Heart right ventricle (tissue), 16 donors: ENCODE measurements at regions not wholly inside any gene's neighbourhood (a gene's known extent, or its start where the extent isn't known, plus 50 kb on each side); places are given as distances from the start of the nearest gene placed in this dataset.
A peak's percentile ranks its signal among the peaks of the same experiment; 100 is the strongest.

Experiments
- ATAC-seq, 8 donors: fragments of 200-7000 bp; cut with Tn5 transposase; one replicate each; pipeline ENCODE4 v1.9.1; 2020; ENCODE audit warnings: mild to moderate bottlenecking in 8 of 8, moderate library complexity in 8 of 8, moderate number of reproducible peaks in 1 of 8
- DNase-seq, 2 donors: peaks; one replicate each; pipeline ENCODE4 v3.0.0-alpha.2; 2020
- H3K27ac ChIP-seq, 10 donors: fragments of 200-600 bp; sonication (generic) in 2 of 10; one replicate each; pipeline versions ENCODE4 v1.5.0 to v1.8.0; 2020 to 2022; ENCODE audit warnings: mild to moderate bottlenecking in 3 of 10
- H3K27me3 ChIP-seq, 7 donors: fragments of 200-600 bp; one replicate each; pipeline ENCODE4 v1.8.0; 2021 to 2022; ENCODE audit warnings: mild to moderate bottlenecking in 2 of 7
- H3K36me3 ChIP-seq, 9 donors: fragments of 200-600 bp; sonication (generic) in 1 of 9; one replicate each; pipeline versions ENCODE4 v1.5.0 to v1.8.0; 2020 to 2022; ENCODE audit warnings: mild to moderate bottlenecking in 2 of 9
- H3K4me1 ChIP-seq, 9 donors: fragments of 200-600 bp; sonication (generic) in 1 of 9; one replicate each; pipeline versions ENCODE4 v1.5.0 to v1.8.0; 2020 to 2022; ENCODE audit warnings: mild to moderate bottlenecking in 4 of 9
- H3K4me3 ChIP-seq, 10 donors: fragments of 200-600 bp; sonication (generic) in 2 of 10; one replicate each; pipeline versions ENCODE4 v1.5.0 to v1.8.0; 2020 to 2022; ENCODE audit warnings: mild to moderate bottlenecking in 7 of 10, moderate library complexity in 2 of 10
- H3K9me3 ChIP-seq, 11 donors: fragments of 200-600 bp in 10 of 11; sonication (generic) in 2 of 11; one replicate each; pipeline versions ENCODE4 v1.5.0 to v1.8.0; 2013 to 2022; ENCODE audit warnings: mild to moderate bottlenecking in 2 of 11, control low read depth in 1 of 11, moderate library complexity in 1 of 11
- WGBS, 2 donors: extraction: QIAGEN DNeasy Blood & Tissue Kit; methylation state at CpG; one replicate each; pipeline ENCODE4 v1.1.7; 2013; ENCODE audit warnings: inconsistent platforms in 1 of 2; 5-methylcytosine and 5-hydroxymethylcytosine counted together
- intact Hi-C, 10 donors: fragments of 100-400 bp; cut with DNase I; formaldehyde crosslinking; loops; one replicate each; pipeline versions ENCODE4 v1.11.1 to v1.14.2; 2022
- TF ChIP-seq, protein P1 (sequence below), 9 donors: fragments of 200-600 bp; sonication (generic) in 2 of 9; IDR thresholded peaks; one replicate each; pipeline versions ENCODE4 v1.5.0 to v1.8.0; 2021 to 2022; ENCODE audit warnings: antibody characterized with exemption in 9 of 9, mild to moderate bottlenecking in 5 of 9, moderate library complexity in 1 of 9
- donor health status: Arrhythmogenic right ventricular cardiomyopathy.
- donor health status: ischemic (EF 13 %, LVEDD 7.1; RV severe dilation, severe dysfunction).
- donor health status: healthy with polysubstance abuse.
- donor health status: DM: no; HTN: yes; CAD: no.
- donor health status: DM: no; HTN: no; CAD: no.
- donor health status: ischemic (EF 25% LVEDD 6.9; RV normal size, moderate dysfunction).
- donor health status: ischemic (EF 25% LVEDD 5.7; RV mildly dilated, moderate dysfunction).
- donor health status: healthy.
- donor health status: DM: yes; HTN: yes; CAD: no.
- donor health status: Ischemic cardiomyopathy.
- donor health status: ischemic (EF 35%, LVEDD 5.7; RV mildly dilated, moderate dysfunction).
- donor health status: nonischemic (EF 11% LVEDD 7.7; RV severe dilation, severe dysfunction).
- donor health status: DM: yes; HTN: yes; CAD: no.
- donor health status: PGD.
- donor health status: ischemic (EF 29% LVEDD 5.4; RV normal size, mild dysfunction).
- donor health status: nonischemic (EF 23%, LVEDD 6.1; RV moderate dilation, normal function).

DNA sequence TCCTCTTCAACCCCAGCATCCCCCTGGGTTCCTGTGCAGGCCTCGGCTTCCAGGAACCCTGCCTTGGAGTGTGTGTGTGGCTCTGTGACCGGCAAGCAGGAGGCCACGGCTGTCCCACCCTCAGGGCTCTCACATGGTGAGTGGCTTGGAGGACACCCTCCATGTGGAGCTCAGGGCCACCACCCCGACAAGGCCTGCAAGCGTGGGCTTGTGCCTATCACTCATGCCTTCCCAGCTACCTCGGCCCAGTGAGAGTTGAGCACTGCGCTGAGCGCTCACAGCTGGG lies 76.7 kb downstream of the DACT2 start:
- Histone ChIP-seq H3K4me1 (peaks cover 0 to 15% (median 7%) of the 10 kb centered on the region in 9 donors), H3K9me3 (no peaks in the 10 kb centered on the region), H3K27me3 (peaks cover 0 to 23% (median 0%) of the 10 kb centered on the region in 7 donors), H3K36me3 (no peaks in the 10 kb centered on the region), H3K27ac (no peak overlapping the region), H3K4me3 (no peak overlapping the region)
- WGBS, 2 donors = 91 to 96% methylated on average over 8 of the region's 8 CpGs
- ATAC-seq (no peak), DNase-seq (no peak)
- intact Hi-C loops = no loop called here
- TF ChIP-seq, protein P1, sequence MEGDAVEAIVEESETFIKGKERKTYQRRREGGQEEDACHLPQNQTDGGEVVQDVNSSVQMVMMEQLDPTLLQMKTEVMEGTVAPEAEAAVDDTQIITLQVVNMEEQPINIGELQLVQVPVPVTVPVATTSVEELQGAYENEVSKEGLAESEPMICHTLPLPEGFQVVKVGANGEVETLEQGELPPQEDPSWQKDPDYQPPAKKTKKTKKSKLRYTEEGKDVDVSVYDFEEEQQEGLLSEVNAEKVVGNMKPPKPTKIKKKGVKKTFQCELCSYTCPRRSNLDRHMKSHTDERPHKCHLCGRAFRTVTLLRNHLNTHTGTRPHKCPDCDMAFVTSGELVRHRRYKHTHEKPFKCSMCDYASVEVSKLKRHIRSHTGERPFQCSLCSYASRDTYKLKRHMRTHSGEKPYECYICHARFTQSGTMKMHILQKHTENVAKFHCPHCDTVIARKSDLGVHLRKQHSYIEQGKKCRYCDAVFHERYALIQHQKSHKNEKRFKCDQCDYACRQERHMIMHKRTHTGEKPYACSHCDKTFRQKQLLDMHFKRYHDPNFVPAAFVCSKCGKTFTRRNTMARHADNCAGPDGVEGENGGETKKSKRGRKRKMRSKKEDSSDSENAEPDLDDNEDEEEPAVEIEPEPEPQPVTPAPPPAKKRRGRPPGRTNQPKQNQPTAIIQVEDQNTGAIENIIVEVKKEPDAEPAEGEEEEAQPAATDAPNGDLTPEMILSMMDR (IDR thresholded peaks at IDR 0.05) = no peak

DNA sequence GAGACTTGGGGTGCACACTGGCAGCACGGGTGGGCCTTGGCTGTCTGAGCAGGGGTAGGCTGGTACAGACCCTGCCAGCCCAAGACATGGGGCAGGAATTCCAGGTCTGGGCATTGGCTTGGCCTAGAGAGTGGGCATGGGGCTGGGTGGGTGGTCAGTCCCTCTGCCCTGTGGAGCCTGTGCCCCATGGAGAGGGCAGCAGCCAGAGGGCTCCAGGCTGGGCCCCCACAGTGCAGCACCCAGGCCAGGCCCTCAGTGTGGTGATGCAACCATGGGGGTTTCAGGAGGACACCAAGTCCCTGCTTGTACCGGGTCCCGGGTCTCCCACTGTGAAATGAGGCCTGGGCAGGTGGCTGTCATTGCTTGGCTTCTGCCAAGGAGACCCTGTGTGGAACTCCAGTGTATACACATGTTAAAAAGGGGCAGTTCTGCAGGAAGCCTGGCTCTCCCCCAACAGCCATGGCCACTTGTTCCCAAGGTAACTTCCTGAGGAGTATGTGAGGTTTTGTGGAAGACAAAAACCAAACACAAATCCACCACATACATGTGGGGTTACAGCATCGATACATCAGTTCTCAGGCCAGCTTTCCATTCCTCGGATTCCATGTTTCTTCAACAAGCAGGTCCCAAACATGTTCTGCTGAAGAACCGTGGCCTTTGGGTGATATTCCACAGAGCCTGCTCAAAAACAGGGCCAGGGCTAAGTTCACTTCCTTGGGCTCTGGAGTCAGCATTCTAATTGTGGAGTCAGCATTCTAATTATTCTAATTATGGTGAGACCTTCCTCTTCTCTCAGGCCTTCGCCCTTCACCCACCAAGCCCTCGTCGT lies 77.3 kb downstream of the DACT2 start:
- Histone ChIP-seq H3K4me3 (no peak overlapping the region), H3K27ac (no peak overlapping the region), H3K36me3 (no peaks in the 10 kb centered on the region), H3K27me3 (peaks cover 0 to 20% (median 0%) of the 10 kb centered on the region in 7 donors), H3K4me1 (peaks cover 0 to 15% (median 7%) of the 10 kb centered on the region in 9 donors), H3K9me3 (no peaks in the 10 kb centered on the region)
- WGBS, 2 donors = 91% methylated on average over 9 of the region's 9 CpGs
- DNase-seq (no peak), ATAC-seq (peak in 1 of 8 donors; percentile 53)
- TF ChIP-seq, protein P1 (IDR thresholded peaks at IDR 0.05) = no peak
- intact Hi-C loops = no loop called here

DNA sequence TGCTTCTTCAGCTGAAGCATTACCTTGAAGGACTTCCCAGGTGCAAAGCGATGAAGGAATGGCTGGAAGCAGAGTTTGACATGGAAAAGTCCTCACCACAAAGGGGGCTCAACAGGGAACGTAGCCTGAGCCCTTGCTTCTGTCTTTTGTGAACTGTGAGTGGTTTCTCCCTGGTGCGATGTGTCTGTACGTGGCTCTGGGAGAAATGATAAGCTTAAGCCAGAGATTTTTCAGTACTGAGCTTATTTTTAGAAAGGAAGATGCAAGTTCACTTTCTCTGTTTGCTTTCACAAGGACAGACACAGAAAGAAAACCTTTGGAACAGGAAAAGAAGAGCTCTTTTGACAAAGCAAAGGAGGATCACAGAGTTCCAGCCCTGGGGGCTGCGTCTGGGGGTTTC lies 79.4 kb downstream of the DACT2 start:
- peak in 2 of 8 donors; percentile 14 to 19 for ATAC-seq

DNA sequence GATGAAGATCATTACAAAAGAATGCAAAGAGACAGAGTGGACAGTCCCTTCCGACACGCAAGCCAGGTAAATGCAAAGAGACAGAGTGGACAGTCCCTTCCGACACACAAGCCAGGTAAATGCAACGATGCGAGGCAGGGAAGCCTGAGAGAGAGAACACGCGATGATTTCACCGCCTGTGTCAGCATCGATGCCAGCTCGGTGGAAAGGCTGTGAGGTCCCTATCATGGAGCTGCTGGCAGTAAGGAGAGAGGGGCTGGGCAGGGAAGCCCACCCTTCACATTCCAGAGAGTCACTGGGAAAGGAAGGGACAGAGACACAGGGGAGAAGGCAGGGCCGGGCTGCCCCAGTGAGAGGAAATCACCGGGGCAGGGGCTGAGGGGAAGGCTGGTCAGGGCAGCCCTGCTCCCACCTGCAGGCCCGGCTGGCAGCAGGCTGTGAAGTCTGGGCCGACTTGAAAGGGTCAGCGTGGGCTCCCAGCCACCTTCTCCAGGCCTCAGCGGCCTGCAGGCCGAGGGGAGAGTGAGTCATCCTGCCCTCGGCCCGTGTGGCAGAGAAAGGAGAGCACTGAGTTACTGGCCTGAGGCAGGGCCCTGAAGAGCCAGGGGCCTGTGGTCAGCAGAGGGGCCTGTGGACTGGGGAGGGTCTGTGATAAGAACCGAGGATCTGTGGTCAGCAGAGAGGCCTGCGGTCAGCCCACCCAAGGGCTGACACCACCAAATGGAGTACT lies 80.4 kb downstream of the DACT2 start:
- no peak overlapping the region for H3K4me3 ChIP-seq
- H3K9me3 ChIP-seq = no peaks in the 10 kb centered on the region
- H3K27me3 ChIP-seq = peaks cover 0 to 11% (median 0%) of the 10 kb centered on the region in 7 donors
- no peaks in the 10 kb centered on the region for H3K36me3 ChIP-seq
- ATAC-seq = peak in 3 of 8 donors; percentile 22 to 59 (median 35)
- no peak for DNase-seq
- H3K27ac ChIP-seq = no peak overlapping the region
- intact Hi-C loops = no loop called here
- WGBS, 2 donors = 75 to 82% methylated on average over 21 of the region's 21 CpGs
- TF ChIP-seq, protein P1 (IDR thresholded peaks at IDR 0.05) = no peak
- peaks cover 0 to 15% (median 7%) of the 10 kb centered on the region in 9 donors for H3K4me1 ChIP-seq

More for the DNA sequence above, 79.4 kb downstream of the DACT2 start:
- intact Hi-C loops = no loop called here
- DNase-seq = no peak
- Histone ChIP-seq H3K9me3 (no peaks in the 10 kb centered on the region), H3K4me1 (peaks cover 0 to 15% (median 7%) of the 10 kb centered on the region in 9 donors), H3K27me3 (peaks cover 0 to 11% (median 0%) of the 10 kb centered on the region in 7 donors), H3K4me3 (no peak overlapping the region), H3K36me3 (no peaks in the 10 kb centered on the region), H3K27ac (peak overlapping the region in 2 of 10 donors; percentile 0 to 14)
- WGBS, 2 donors = 31 to 36% methylated on average over 5 of the region's 5 CpGs
- TF ChIP-seq, protein P1 (IDR thresholded peaks at IDR 0.05) = no peak
